Adrenal gland (tissue), 9 donors: ENCODE measurements at regions not wholly inside any gene's neighbourhood (a gene's known extent, or its start where the extent isn't known, plus 50 kb on each side); places are given as distances from the start of the nearest gene placed in this dataset.

Source experiments
- DNase-seq, 7 donors: peaks; one replicate each; pipeline ENCODE4 v3.0.0-alpha.2; 2019 to 2020
- H3K27ac ChIP-seq, 5 donors: fragments of 200-600 bp; sonication (generic) in 4 of 5; 1 replicate in 3 of 5; 2 replicates in 2 of 5; pipeline versions ENCODE4 v1.5.1 to v1.8.0; 2016 to 2020; ENCODE audit warnings: mild to moderate bottlenecking in 1 of 5
- H3K27me3 ChIP-seq: fragments of 200-600 bp; 2 replicates; pipeline ENCODE4 v1.8.0; 2021
- H3K36me3 ChIP-seq, 2 donors: fragments of 200-600 bp; replicated peaks in 1 of 2; 1 replicate in 1 of 2; 2 replicates in 1 of 2; pipeline versions ENCODE4 v1.5.1 to v1.8.0; 2018 to 2022
- H3K4me1 ChIP-seq, 2 donors: fragments of 200-600 bp; replicated peaks in 1 of 2; 1 replicate in 1 of 2; 2 replicates in 1 of 2; pipeline versions ENCODE4 v1.5.1 to v1.8.0; 2018 to 2021
- H3K4me3 ChIP-seq, 4 donors: fragments of 200-600 bp; sonication (generic) in 3 of 4; one replicate each; pipeline ENCODE4 v1.5.1; 2016 to 2018
- H3K9me3 ChIP-seq, 3 donors: fragments of 200-600 bp; sonication (generic) in 1 of 3; replicated peaks in 1 of 3; 1 replicate in 2 of 3; 2 replicates in 1 of 3; pipeline versions ENCODE4 v1.5.1 to v1.8.0; 2016 to 2021
- CTCF ChIP-seq, 6 experiments: fragments of 450-650 bp in 4 of 6; fragments of 200-600 bp in 2 of 6; sonication (generic) in 1 of 6; IDR thresholded peaks; 1 replicate in 5 of 6; 2 replicates in 1 of 6; pipeline versions ENCODE4 v1.5.1 to v1.8.0; 2016 to 2021; ENCODE audit warnings: antibody characterized with exemption in 6 of 6, mild to moderate bottlenecking in 2 of 6, moderate library complexity in 1 of 6
- POLR2A ChIP-seq, 2 donors: fragments of 450-650 bp; IDR thresholded peaks; one replicate each; pipeline ENCODE4 v1.6.1; 2017; ENCODE audit warnings: antibody characterized with exemption in 2 of 2, mild to moderate bottlenecking in 2 of 2, moderate library complexity in 1 of 2
- WGBS, 4 donors: extraction: QIAGEN DNeasy Blood & Tissue Kit in 2 of 4; methylation state at CpG; one replicate each; pipeline versions ENCODE4 v1.1.5 to v1.1.7; 2013 to 2017; 5-methylcytosine and 5-hydroxymethylcytosine counted together
- intact Hi-C, 2 donors: fragments of 100-400 bp; cut with DNase I; formaldehyde crosslinking; loops; one replicate each; pipeline versions ENCODE4 v1.14.1 to v1.15.0; 2022 to 2023
- donor health status: healthy with polysubstance abuse.
- donor health status: Bipolar disorder and iron deficiency.
- donor health status: DM: yes; HTN: yes; CAD: no.
- donor health status: DM: no; HTN: no; CAD: no.
- donor health status: DM: no; HTN: no; CAD: no.

GRCh38 chr1:218983433-218983832 lies 190.2 kb upstream of the LYPLAL1 start:
- intact Hi-C loops = no loop called here
- WGBS, 4 donors = 89 to 98% (median 91%) methylated on average over 4 to 9 of the region's 9 CpGs
- no peak for DNase-seq
- Histone ChIP-seq H3K4me3 (no peak overlapping the region), H3K27me3 (no peaks in the 10 kb centered on the region), H3K27ac (no peak overlapping the region), H3K36me3 (no peaks in the 10 kb centered on the region), H3K9me3 (no peaks in the 10 kb centered on the region), H3K4me1 (no peaks in the 10 kb centered on the region)
- TF ChIP-seq POLR2A (IDR thresholded peaks at IDR 0.05) = no peak
- no peak for TF ChIP-seq CTCF (IDR thresholded peaks at IDR 0.05)

- TF ChIP-seq CTCF (IDR thresholded peaks at IDR 0.05) (no peak), POLR2A (IDR thresholded peaks at IDR 0.05) (no peak)
- H3K9me3 ChIP-seq = no peaks in the 10 kb centered on the region
- DNase-seq = no peak
- no peaks in the 10 kb centered on the region for H3K36me3 ChIP-seq
- H3K4me3 ChIP-seq = no peak overlapping the region
- H3K27me3 ChIP-seq = no peaks in the 10 kb centered on the region
- no peaks in the 10 kb centered on the region for H3K4me1 ChIP-seq
- 83 to 85% (median 84%) methylated on average over 3 to 4 of the region's 4 CpGs for WGBS, 4 donors
- intact Hi-C loops = no loop called here
- no peak overlapping the region for H3K27ac ChIP-seq
Measured at GRCh38 chr1:218983848-218984247, 189.8 kb upstream of the LYPLAL1 start.

GRCh38 chr1:218985424-218985984 lies 188.2 kb upstream of the LYPLAL1 start:
- 28 to 44% (median 39%) methylated on average over 2 of the region's 2 CpGs for WGBS, 4 donors
- intact Hi-C loops = no loop called here
- no peaks in the 10 kb centered on the region for H3K36me3 ChIP-seq
- no peaks in the 10 kb centered on the region for H3K4me1 ChIP-seq
- H3K9me3 ChIP-seq = no peaks in the 10 kb centered on the region
- no peaks in the 10 kb centered on the region for H3K27me3 ChIP-seq
- H3K27ac ChIP-seq = no peak overlapping the region
- TF ChIP-seq CTCF (IDR thresholded peaks at IDR 0.05) (no peak), POLR2A (IDR thresholded peaks at IDR 0.05) (no peak)
- no peak for DNase-seq
- no peak overlapping the region for H3K4me3 ChIP-seq

GRCh38 chr1:218986816-218987215 lies 186.9 kb upstream of the LYPLAL1 start:
- Histone ChIP-seq H3K4me3 (no peak overlapping the region), H3K27me3 (no peaks in the 10 kb centered on the region), H3K4me1 (no peaks in the 10 kb centered on the region), H3K27ac (no peak overlapping the region), H3K9me3 (no peaks in the 10 kb centered on the region), H3K36me3 (no peaks in the 10 kb centered on the region)
- TF ChIP-seq POLR2A (IDR thresholded peaks at IDR 0.05) = no peak
- TF ChIP-seq CTCF (IDR thresholded peaks at IDR 0.05) = no peak
- no peak for DNase-seq
- 88 to 94% (median 92%) methylated on average over 3 of the region's 3 CpGs for WGBS, 4 donors
- intact Hi-C loops = no loop called here
